GM23338 (cell line): ENCODE measurements at regions not wholly inside any gene's neighbourhood (a gene's known extent, or its start where the extent isn't known, plus 50 kb on each side); places are given as distances from the start of the nearest gene placed in this dataset.

Source experiments
- EZH2 ChIP-seq: fragments of 200-600 bp; sonication (generic); IDR thresholded peaks from one replicate; pipeline ENCODE4 v1.8.0; 2017; ENCODE audit warnings: antibody characterized with exemption, mild to moderate bottlenecking, low read depth; ENCODE audit not compliant: unreplicated experiment
- TF ChIP-seq, protein P1 (sequence below), 2 experiments: fragments of 200-600 bp in 1 of 2; sonication (generic) in 1 of 2; conservative IDR thresholded peaks; 2 replicates each; pipeline versions ENCODE4 v1.5.1 to v1.6.1; 2016 to 2017; ENCODE audit warnings: antibody characterized with exemption in 2 of 2, low read depth in 2 of 2, mild to moderate bottlenecking in 2 of 2, moderate library complexity in 1 of 2

DNA sequence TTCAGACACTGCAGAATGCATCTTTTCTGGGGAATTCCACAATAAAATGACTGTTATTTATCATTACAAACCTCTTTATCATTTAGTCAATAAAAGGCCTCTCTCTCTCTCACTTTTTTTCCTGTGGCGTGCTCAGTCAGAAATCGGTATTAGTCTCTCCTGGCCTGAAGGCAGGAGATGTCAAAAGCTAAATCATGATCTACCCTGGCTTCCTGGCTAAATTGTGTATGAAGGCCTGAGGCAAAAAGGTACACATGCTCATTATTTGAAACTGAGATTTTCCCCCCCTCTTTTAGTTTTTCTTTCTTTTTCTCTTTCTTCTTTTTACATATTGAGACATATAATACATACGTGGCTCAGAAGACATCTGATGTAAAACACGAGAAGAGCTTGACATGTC is 375.0 kb upstream of the SLC35B3 start:
- TF ChIP-seq, protein P1, sequence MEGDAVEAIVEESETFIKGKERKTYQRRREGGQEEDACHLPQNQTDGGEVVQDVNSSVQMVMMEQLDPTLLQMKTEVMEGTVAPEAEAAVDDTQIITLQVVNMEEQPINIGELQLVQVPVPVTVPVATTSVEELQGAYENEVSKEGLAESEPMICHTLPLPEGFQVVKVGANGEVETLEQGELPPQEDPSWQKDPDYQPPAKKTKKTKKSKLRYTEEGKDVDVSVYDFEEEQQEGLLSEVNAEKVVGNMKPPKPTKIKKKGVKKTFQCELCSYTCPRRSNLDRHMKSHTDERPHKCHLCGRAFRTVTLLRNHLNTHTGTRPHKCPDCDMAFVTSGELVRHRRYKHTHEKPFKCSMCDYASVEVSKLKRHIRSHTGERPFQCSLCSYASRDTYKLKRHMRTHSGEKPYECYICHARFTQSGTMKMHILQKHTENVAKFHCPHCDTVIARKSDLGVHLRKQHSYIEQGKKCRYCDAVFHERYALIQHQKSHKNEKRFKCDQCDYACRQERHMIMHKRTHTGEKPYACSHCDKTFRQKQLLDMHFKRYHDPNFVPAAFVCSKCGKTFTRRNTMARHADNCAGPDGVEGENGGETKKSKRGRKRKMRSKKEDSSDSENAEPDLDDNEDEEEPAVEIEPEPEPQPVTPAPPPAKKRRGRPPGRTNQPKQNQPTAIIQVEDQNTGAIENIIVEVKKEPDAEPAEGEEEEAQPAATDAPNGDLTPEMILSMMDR (conservative IDR thresholded peaks at IDR 0.05; ENCODE audit: low read depth in 2 of 2) = no peak
- no peak for TF ChIP-seq EZH2
